Endothelial cell of umbilical vein (primary cell): ENCODE measurements at regions not wholly inside any gene's neighbourhood (a gene's known extent, or its start where the extent isn't known, plus 50 kb on each side); places are given as distances from the start of the nearest gene placed in this dataset.

Source experiments
- BruUV-seq: library from RNA; stranded (reverse); fragments of 400-500 nt; replicated peaks from 2 replicates; lab custom pipeline; 2021; lab: Mats Ljungman, UMichigan
- CTCF ChIA-PET: fragments of 300-600, 350-600 bp; sonication (Branson Sonifier 250); formaldehyde crosslinking; loops from one replicate; lab custom pipeline; 2021; ENCODE audit warnings: antibody characterized with exemption, inconsistent platforms; lab: Charles Lee
- POLR2A ChIA-PET: fragments of 300-600, 350-600 bp; sonication (Branson Sonifier 250); formaldehyde crosslinking; loops from one replicate; lab custom pipeline; 2021; ENCODE audit warnings: antibody characterized with exemption, inconsistent platforms; lab: Charles Lee
- DNase-seq: peaks from one replicate; pipeline ENCODE4 v3.0.0-alpha.2; 2011; ENCODE audit warnings: low read depth, low spot score
- FAIRE-seq: peaks from 2 replicates; lab custom pipeline; 2011; peaks lifted over from hg19 to GRCh38; lab: Jason Lieb, UNC
- H2AFZ ChIP-seq: 2 replicates; pipeline ENCODE4 v1.6.0; 2012; ENCODE audit warnings: low read depth, low read length, control low read depth, inconsistent platforms
- H3K27ac ChIP-seq: 2 replicates; pipeline ENCODE4 v1.5.1; 2011; ENCODE audit warnings: low read depth, mild to moderate bottlenecking, control low read depth, low read length, moderate library complexity; ENCODE audit not compliant: insufficient read depth
- H3K27me3 ChIP-seq, 2 experiments: 2 replicates each; pipeline versions ENCODE4 v1.6.0 to v1.6.1; 2011; ENCODE audit warnings: low read length in 2 of 2, mixed read lengths in 1 of 2; ENCODE audit not compliant: control insufficient read depth in 2 of 2, insufficient read depth in 2 of 2
- H3K36me3 ChIP-seq, 2 experiments: 2 replicates in 1 of 2; 3 replicates in 1 of 2; pipeline ENCODE4 v1.5.1; 2011; ENCODE audit warnings: low read length in 2 of 2, mild to moderate bottlenecking in 1 of 2, moderate library complexity in 1 of 2; ENCODE audit not compliant: control insufficient read depth in 2 of 2, insufficient read depth in 2 of 2; ENCODE audit errors: extremely low read depth in 1 of 2
- H3K4me1 ChIP-seq: 3 replicates; pipeline ENCODE4 v1.5.1; 2011; ENCODE audit warnings: mild to moderate bottlenecking, low read length; ENCODE audit not compliant: control insufficient read depth, insufficient read depth; ENCODE audit errors: extremely low read depth
- H3K4me2 ChIP-seq: 2 replicates; pipeline ENCODE4 v1.6.1; 2011; ENCODE audit warnings: low read length, control low read depth, mixed read lengths; ENCODE audit not compliant: insufficient read depth
- H3K4me3 ChIP-seq, 3 experiments: fragments of 200-600 bp in 1 of 3; sonication (generic), shearing (Covaris generic) in 1 of 3; replicated peaks in 1 of 3; 2 replicates each; pipeline ENCODE4 v1.5.1; 2011 to 2016; ENCODE audit warnings: control low read depth in 3 of 3, low read length in 3 of 3, mild to moderate bottlenecking in 2 of 3, inconsistent platforms in 1 of 3, low read depth in 1 of 3, moderate library complexity in 1 of 3; ENCODE audit not compliant: insufficient read depth in 1 of 3
- H3K79me2 ChIP-seq: 2 replicates; pipeline ENCODE4 v1.6.0; 2012; ENCODE audit warnings: low read length, inconsistent platforms; ENCODE audit not compliant: control insufficient read depth, insufficient read depth
- H3K9ac ChIP-seq: replicated peaks from 2 replicates; pipeline ENCODE3; 2011; ENCODE audit warnings: low read length, control low read depth; ENCODE audit not compliant: insufficient read depth; ENCODE audit errors: extremely low read depth
- H3K9me1 ChIP-seq: replicated peaks from 3 replicates; pipeline ENCODE4 v1.6.0; 2011; ENCODE audit warnings: mild to moderate bottlenecking, low read length; ENCODE audit not compliant: control insufficient read depth, insufficient read depth; ENCODE audit errors: extremely low read depth
- H3K9me3 ChIP-seq: replicated peaks from 2 replicates; pipeline ENCODE4 v1.5.1; 2012; ENCODE audit warnings: low read length, inconsistent platforms; ENCODE audit not compliant: control insufficient read depth, insufficient read depth
- H4K20me1 ChIP-seq: replicated peaks from 2 replicates; pipeline ENCODE3; 2011; ENCODE audit warnings: mild to moderate bottlenecking, low read length; ENCODE audit not compliant: control insufficient read depth, insufficient read depth; ENCODE audit errors: extremely low read depth
- CTCF ChIP-seq, 2 donors: IDR thresholded peaks; 1 replicate in 1 of 2; 2 replicates in 1 of 2; pipeline ENCODE4 v1.5.1; 2011; ENCODE audit warnings: low read length in 2 of 2, mild to moderate bottlenecking in 2 of 2, moderate library complexity in 2 of 2, control low read depth in 1 of 2, inconsistent platforms in 1 of 2, low read depth in 1 of 2; ENCODE audit not compliant: insufficient read depth in 1 of 2; ENCODE audit errors: extremely low read depth in 1 of 2
- EZH2 ChIP-seq: IDR thresholded peaks from 2 replicates; pipeline ENCODE4 v1.6.1; 2012; ENCODE audit warnings: borderline replicate concordance, low read depth, mild to moderate bottlenecking, moderate library complexity, low read length, inconsistent platforms; ENCODE audit not compliant: severe bottlenecking
- FOS ChIP-seq: IDR thresholded peaks from 2 replicates; pipeline ENCODE4 v1.6.1; 2011; ENCODE audit warnings: mild to moderate bottlenecking, low read length, moderate library complexity, borderline replicate concordance; ENCODE audit not compliant: insufficient read depth
- GATA2 ChIP-seq: IDR thresholded peaks from 2 replicates; pipeline ENCODE4 v1.7.0; 2011; ENCODE audit warnings: low read depth, mild to moderate bottlenecking, moderate library complexity, mixed read lengths, low read length; ENCODE audit not compliant: insufficient read length, insufficient read depth
- JUN ChIP-seq: IDR thresholded peaks from 2 replicates; pipeline ENCODE4 v1.6.1; 2011; ENCODE audit warnings: borderline replicate concordance, low read depth; ENCODE audit not compliant: insufficient read length, insufficient read depth
- MAX ChIP-seq: IDR thresholded peaks from 2 replicates; pipeline ENCODE4 v1.6.1; 2011; ENCODE audit not compliant: insufficient read depth, insufficient read length
- MYC ChIP-seq: IDR thresholded peaks from one replicate; pipeline ENCODE4 v1.6.1; 2011; ENCODE audit warnings: mild to moderate bottlenecking, low read depth, low read length
- POLR2A ChIP-seq: IDR thresholded peaks from 2 replicates; pipeline ENCODE4 v1.6.1; 2012; ENCODE audit warnings: low read depth, mild to moderate bottlenecking, control low read depth, low read length
- POLR2AphosphoS5 ChIP-seq: IDR thresholded peaks from 2 replicates; pipeline ENCODE4 v1.6.1; 2012; ENCODE audit warnings: low read depth, mild to moderate bottlenecking, control low read depth, low read length, moderate library complexity; ENCODE audit not compliant: insufficient read depth
- dilution Hi-C: fragments of 300-500 bp; cut with MboI; formaldehyde crosslinking; loops from one replicate; pipeline ENCODE4 v1.15.0; 2019; ENCODE audit warnings: low sequenced_read_pairs; ENCODE audit not compliant: extremely low pct_ligation_motif_present
- intact Hi-C: fragments of 100-400 bp; cut with micrococcal nuclease; formaldehyde crosslinking; loops from one replicate; pipeline ENCODE4 v1.10.0; 2022

GRCh38 chr2:236397681-236398080, 133.5 kb upstream of the ASB18 start:
- H3K9me1 ChIP-seq: no peaks in the 10 kb centered on the region
- no peak overlapping the region for H2AFZ ChIP-seq
- TF ChIP-seq JUN (no peak), POLR2AphosphoS5 (no peak), MYC (no peak), CTCF (IDR thresholded peaks at IDR 0.05; ENCODE audit: extremely low read depth in 1 of 2, insufficient read depth in 1 of 2, low read depth in 1 of 2, low read length in 2 of 2) (no peak), MAX (no peak), FOS (no peak)
- dilution Hi-C loops (no loop called here), intact Hi-C loops (no loop called here)
- no peaks in the 10 kb centered on the region for H4K20me1 ChIP-seq
- no peaks in the 10 kb centered on the region for H3K79me2 ChIP-seq
- BruUV-seq: no TSS peak
- H3K9me3 ChIP-seq: no peaks in the 10 kb centered on the region
- DNase-seq: no peak
- POLR2A ChIA-PET: no interaction called here
- no peaks in the 10 kb centered on the region for H3K4me1 ChIP-seq
- no peaks in the 10 kb centered on the region for H3K36me3 ChIP-seq
- no peak for FAIRE-seq
- H3K4me2 ChIP-seq: no peak overlapping the region
- H3K27me3 ChIP-seq: no peaks in the 10 kb centered on the region
- CTCF ChIA-PET: no interaction called here
- no peak overlapping the region for H3K27ac ChIP-seq
- no peak overlapping the region for H3K9ac ChIP-seq
- H3K4me3 ChIP-seq: no peak overlapping the region

GRCh38 chr2:236399409-236399808, 135.2 kb upstream of the ASB18 start:
- H3K9me1 ChIP-seq: no peaks in the 10 kb centered on the region
- H3K9ac ChIP-seq: no peak overlapping the region
- dilution Hi-C loops (no loop called here), intact Hi-C loops (no loop called here)
- no peaks in the 10 kb centered on the region for H3K4me1 ChIP-seq
- H3K4me3 ChIP-seq: no peak overlapping the region
- no peak for FAIRE-seq
- BruUV-seq: no TSS peak
- H4K20me1 ChIP-seq: no peaks in the 10 kb centered on the region
- H3K36me3 ChIP-seq: no peaks in the 10 kb centered on the region
- H3K9me3 ChIP-seq: no peaks in the 10 kb centered on the region
- no peak for DNase-seq
- ChIA-PET POLR2A (no interaction called here), CTCF (no interaction called here)
- TF ChIP-seq GATA2 (no peak), JUN (no peak), POLR2A (no peak), POLR2AphosphoS5 (no peak), MYC (no peak), CTCF (IDR thresholded peaks at IDR 0.05; ENCODE audit: extremely low read depth in 1 of 2, insufficient read depth in 1 of 2, low read depth in 1 of 2, low read length in 2 of 2) (no peak), FOS (no peak), EZH2 (no peak), MAX (no peak)
- H3K79me2 ChIP-seq: no peaks in the 10 kb centered on the region
- H3K4me2 ChIP-seq: no peak overlapping the region
- no peaks in the 10 kb centered on the region for H3K27me3 ChIP-seq
- H2AFZ ChIP-seq: no peak overlapping the region
- no peak overlapping the region for H3K27ac ChIP-seq
